H9 (cell line): ENCODE measurements at regions not wholly inside any gene's neighbourhood (a gene's known extent, or its start where the extent isn't known, plus 50 kb on each side); places are given as distances from the start of the nearest gene placed in this dataset.

Source experiments
- DNase-seq: peaks from one replicate; pipeline ENCODE4 v3.0.0-alpha.2; 2017
- H2AFZ ChIP-seq: one replicate; pipeline ENCODE4 v1.6.1; 2013; ENCODE audit warnings: mild to moderate bottlenecking, low read length, control low read depth, moderate library complexity
- H2AK5ac ChIP-seq: 2 replicates; pipeline ENCODE4 v1.6.1; 2013; ENCODE audit warnings: low read length, control low read depth, mixed read lengths; ENCODE audit not compliant: insufficient read length
- H2BK120ac ChIP-seq: one replicate; pipeline ENCODE4 v1.6.1; 2013; ENCODE audit warnings: low read depth, mild to moderate bottlenecking, low read length, control low read depth, inconsistent platforms; ENCODE audit not compliant: poor library complexity, severe bottlenecking
- H2BK12ac ChIP-seq: 2 replicates; pipeline ENCODE4 v1.6.1; 2013; ENCODE audit warnings: low read length, control low read depth, mixed read lengths, low read depth; ENCODE audit not compliant: insufficient read length
- H2BK15ac ChIP-seq: 2 replicates; pipeline ENCODE4 v1.6.1; 2013; ENCODE audit warnings: low read depth, low read length, control low read depth
- H2BK20ac ChIP-seq: one replicate; pipeline ENCODE4 v1.6.1; 2013; ENCODE audit warnings: low read depth, mild to moderate bottlenecking, low read length, control low read depth, inconsistent platforms; ENCODE audit not compliant: poor library complexity, severe bottlenecking
- H2BK5ac ChIP-seq: 2 replicates; pipeline ENCODE4 v1.6.1; 2013; ENCODE audit warnings: low read length, control low read depth, mixed read lengths; ENCODE audit not compliant: insufficient read length
- H3K14ac ChIP-seq: 2 replicates; pipeline ENCODE4 v1.6.1; 2013; ENCODE audit warnings: low read length, control low read depth; ENCODE audit not compliant: insufficient read depth
- H3K18ac ChIP-seq: 2 replicates; pipeline ENCODE4 v1.6.1; 2013; ENCODE audit warnings: low read depth, mild to moderate bottlenecking, mixed read lengths, low read length, control low read depth; ENCODE audit not compliant: insufficient read length
- H3K23ac ChIP-seq: 2 replicates; pipeline ENCODE4 v1.6.1; 2013; ENCODE audit warnings: low read length, control low read depth, mixed read lengths, low read depth; ENCODE audit not compliant: insufficient read length
- H3K23me2 ChIP-seq: 2 replicates; pipeline ENCODE4 v1.6.1; 2013; ENCODE audit warnings: low read depth, mild to moderate bottlenecking, mixed read lengths, low read length, control low read depth; ENCODE audit not compliant: insufficient read length, poor library complexity, severe bottlenecking
- H3K27ac ChIP-seq: 2 replicates; pipeline ENCODE4 v1.5.1; 2013; ENCODE audit warnings: low read length, control low read depth, mixed read lengths, low read depth; ENCODE audit not compliant: insufficient read length
- H3K27me3 ChIP-seq: 2 replicates; pipeline ENCODE4 v1.6.1; 2013; ENCODE audit warnings: low read length, control low read depth, inconsistent platforms; ENCODE audit not compliant: insufficient read depth
- H3K4ac ChIP-seq: 2 replicates; pipeline ENCODE4 v1.6.1; 2013; ENCODE audit warnings: low read depth, mild to moderate bottlenecking, control low read depth, inconsistent platforms, low read length, moderate library complexity
- H3K4me1 ChIP-seq: 2 replicates; pipeline ENCODE4 v1.6.1; 2013; ENCODE audit warnings: low read length, control low read depth, inconsistent platforms; ENCODE audit not compliant: insufficient read depth
- H3K4me2 ChIP-seq: 2 replicates; pipeline ENCODE4 v1.6.1; 2013; ENCODE audit warnings: low read length, control low read depth, mixed read lengths; ENCODE audit not compliant: insufficient read length, insufficient read depth
- H3K56ac ChIP-seq: 2 replicates; pipeline ENCODE4 v1.6.1; 2013; ENCODE audit warnings: low read depth, mild to moderate bottlenecking, mixed read lengths, low read length, control low read depth; ENCODE audit not compliant: insufficient read length
- H3K79me1 ChIP-seq: 2 replicates; pipeline ENCODE4 v1.6.1; 2013; ENCODE audit warnings: low read depth, mild to moderate bottlenecking, moderate library complexity, low read length, control low read depth, inconsistent platforms; ENCODE audit not compliant: insufficient read depth, poor library complexity, severe bottlenecking
- H3K79me2 ChIP-seq: 2 replicates; pipeline ENCODE4 v1.6.1; 2013; ENCODE audit warnings: low read length, control low read depth, inconsistent platforms; ENCODE audit not compliant: insufficient read depth
- H3K9ac ChIP-seq: 2 replicates; pipeline ENCODE4 v1.6.1; 2013; ENCODE audit warnings: low read length, control low read depth, mixed read lengths; ENCODE audit not compliant: insufficient read length; ENCODE audit errors: extremely low read depth
- H3K9me3 ChIP-seq: one replicate; pipeline ENCODE4 v1.6.1; 2013; ENCODE audit warnings: low read depth, low read length, inconsistent platforms; ENCODE audit not compliant: control insufficient read depth
- H3T11ph ChIP-seq: one replicate; pipeline ENCODE4 v1.6.1; 2013; ENCODE audit warnings: mild to moderate bottlenecking, low read length, control low read depth, inconsistent platforms
- H4K20me1 ChIP-seq: one replicate; pipeline ENCODE4 v1.6.1; 2013; ENCODE audit not compliant: control insufficient read depth, insufficient read length, insufficient read depth
- H4K5ac ChIP-seq: 2 replicates; pipeline ENCODE4 v1.6.1; 2013; ENCODE audit warnings: low read depth, mild to moderate bottlenecking, mixed read lengths, low read length, control low read depth; ENCODE audit not compliant: insufficient read length
- H4K8ac ChIP-seq: replicated peaks from 2 replicates; pipeline ENCODE4 v1.6.1; 2013; ENCODE audit warnings: low read length, control low read depth, mixed read lengths, low read depth; ENCODE audit not compliant: insufficient read length
- H4K91ac ChIP-seq: 2 replicates; pipeline ENCODE4 v1.6.1; 2013; ENCODE audit warnings: low read depth, mild to moderate bottlenecking, moderate library complexity, mixed read lengths, low read length, control low read depth; ENCODE audit not compliant: insufficient read length
- H3K27ac Mint-ChIP-seq, 3 experiments: 2 replicates in 2 of 3; 3 replicates in 1 of 3; pipeline ENCODE4 v1.8.0; 2020 to 2021; ENCODE audit warnings: mixed read lengths in 3 of 3, mild to moderate bottlenecking in 1 of 3, moderate library complexity in 1 of 3
- H3K27me3 Mint-ChIP-seq: 2 replicates; pipeline ENCODE4 v1.8.0; 2021; ENCODE audit warnings: low read depth, mild to moderate bottlenecking, moderate library complexity, mixed read lengths
- H3K36me3 Mint-ChIP-seq, 3 experiments: 2 replicates in 2 of 3; 3 replicates in 1 of 3; pipeline ENCODE4 v1.8.0; 2020 to 2021; ENCODE audit warnings: low read depth in 3 of 3, mixed read lengths in 3 of 3; ENCODE audit not compliant: insufficient read depth in 1 of 3
- H3K4me1 Mint-ChIP-seq, 2 experiments: 2 replicates each; pipeline ENCODE4 v1.8.0; 2020; ENCODE audit warnings: mixed read lengths in 2 of 2
- H3K4me3 Mint-ChIP-seq, 2 experiments: 2 replicates in 1 of 2; 3 replicates in 1 of 2; pipeline ENCODE4 v1.8.0; 2020 to 2021; ENCODE audit warnings: mild to moderate bottlenecking in 2 of 2, mixed read lengths in 2 of 2, moderate library complexity in 1 of 2
- H3K9me3 Mint-ChIP-seq, 2 experiments: 2 replicates in 1 of 2; 3 replicates in 1 of 2; pipeline ENCODE4 v1.8.0; 2020; ENCODE audit warnings: mild to moderate bottlenecking in 2 of 2, mixed read lengths in 2 of 2, moderate library complexity in 1 of 2
- CTCF ChIP-seq: fragments of 200-600 bp; sonication (generic); conservative IDR thresholded peaks from 3 replicates; pipeline ENCODE4 v1.8.0; 2021; ENCODE audit warnings: antibody characterized with exemption, mild to moderate bottlenecking
- WGBS: extraction: QIAGEN DNeasy Blood & Tissue Kit; methylation state at CpG from one replicate; pipeline ENCODE4 v1.1.7; 2013; ENCODE audit warnings: missing lambda C conversion rate, low lambda C conversion rate, mixed read lengths; ENCODE audit not compliant: insufficient read length; ENCODE audit errors: extremely low coverage; 5-methylcytosine and 5-hydroxymethylcytosine counted together

GRCh38 chr10:114743521-114744231, 77.9 kb upstream of the FHIP2A start:
- Mint-ChIP-seq H3K36me3 (no peaks in the 10 kb centered on the region; a peak in 1 of 7 replicates), H3K4me1 (peaks cover 1 to 2% of the 10 kb centered on the region in 2 experiments; a peak in 1 of 4 replicates), H3K9me3 (no peaks in the 10 kb centered on the region), H3K27me3 (no peaks in the 10 kb centered on the region; the same call in 1 of the 2 replicates), H3K27ac (peak overlapping the region in 1 of 3 experiments; percentile 24; a peak in 1 of 7 replicates), H3K4me3 (no peak overlapping the region)
- DNase-seq: no peak
- Histone ChIP-seq H2AFZ (no peak overlapping the region), H3K9me3 (no peaks in the 10 kb centered on the region), H3K4me2 (no peak overlapping the region), H3K56ac (no peak overlapping the region), H2BK5ac (no peak overlapping the region), H3K27ac (no peak overlapping the region), H3K14ac (no peak overlapping the region), H3K9ac (no peak overlapping the region), H2BK20ac (no peak overlapping the region), H2BK15ac (no peak overlapping the region), H4K5ac (no peak overlapping the region), H2BK12ac (no peak overlapping the region), H4K8ac (no peak overlapping the region), H3K79me2 (no peaks in the 10 kb centered on the region), H3K79me1 (no peaks in the 10 kb centered on the region), H3T11ph (no peak overlapping the region), H2BK120ac (no peak overlapping the region), H3K4me1 (no peaks in the 10 kb centered on the region), H4K91ac (no peak overlapping the region), H3K23ac (no peak overlapping the region), H2AK5ac (no peak overlapping the region), H3K18ac (no peak overlapping the region), H3K27me3 (no peaks in the 10 kb centered on the region), H3K4ac (no peak overlapping the region), H3K23me2 (no peaks in the 10 kb centered on the region), H4K20me1 (no peaks in the 10 kb centered on the region)
- no peak for TF ChIP-seq CTCF
- no CpG with 5 or more reads among the region's 6 CpGs for WGBS
